AG10803 (cell line): ENCODE measurements at regions not wholly inside any gene's neighbourhood (a gene's known extent, or its start where the extent isn't known, plus 50 kb on each side); places are given as distances from the start of the nearest gene placed in this dataset.
A peak's percentile ranks its signal among the peaks of the same experiment; 100 is the strongest.

Experiments
- DNase-seq: peaks from one replicate; pipeline ENCODE4 v3.0.0; 2010; ENCODE audit warnings: low read depth
- H3K4me3 ChIP-seq: 2 replicates; pipeline ENCODE4 v1.5.1; 2011; ENCODE audit warnings: mild to moderate bottlenecking, low read length, control low read depth
- CTCF ChIP-seq: conservative IDR thresholded peaks from 2 replicates; pipeline ENCODE4 v1.5.1; 2011; ENCODE audit warnings: mild to moderate bottlenecking, low read length, control low read depth, inconsistent platforms

GRCh38 chr10:108598831-108599230 is 1324.5 kb downstream of the XPNPEP1 start:
- TF ChIP-seq CTCF: no peak
- no peak overlapping the region for H3K4me3 ChIP-seq
- DNase-seq: no peak

GRCh38 chr10:108598320-108598695 is 1325.0 kb downstream of the XPNPEP1 start:
- DNase-seq: no peak
- H3K4me3 ChIP-seq: no peak overlapping the region
- TF ChIP-seq CTCF: no peak

GRCh38 chr10:108597657-108598319 is 1325.5 kb downstream of the XPNPEP1 start:
- no peak for DNase-seq
- no peak for TF ChIP-seq CTCF
- no peak overlapping the region for H3K4me3 ChIP-seq

GRCh38 chr10:108597031-108597430 is 1326.3 kb downstream of the XPNPEP1 start:
- H3K4me3 ChIP-seq: no peak overlapping the region
- peak; percentile 84 for DNase-seq
- TF ChIP-seq CTCF: no peak

- no peak overlapping the region for H3K4me3 ChIP-seq
- DNase-seq: no peak
- TF ChIP-seq CTCF: no peak
Observed at GRCh38 chr10:108592956-108593355, 1330.4 kb downstream of the XPNPEP1 start.

GRCh38 chr10:108591417-108591816 is 1331.9 kb downstream of the XPNPEP1 start:
- DNase-seq: no peak
- no peak overlapping the region for H3K4me3 ChIP-seq
- TF ChIP-seq CTCF: no peak

- no peak overlapping the region for H3K4me3 ChIP-seq
- no peak for DNase-seq
- TF ChIP-seq CTCF: no peak
Observed at GRCh38 chr10:108586424-108586823, 1336.9 kb downstream of the XPNPEP1 start.
